Peyer's patch (tissue), 4 donors: ENCODE measurements at regions not wholly inside any gene's neighbourhood (a gene's known extent, or its start where the extent isn't known, plus 50 kb on each side); places are given as distances from the start of the nearest gene placed in this dataset.

Experiments used
- DNase-seq, 3 donors: peaks; one replicate each; pipeline ENCODE4 v3.0.0-alpha.2; 2017 to 2019
- H3K27ac ChIP-seq, 4 donors: fragments of 200-600 bp; sonication (generic); one replicate each; pipeline ENCODE4 v1.5.1; 2016 to 2019
- H3K27me3 ChIP-seq, 2 donors: fragments of 200-600 bp; sonication (generic); one replicate each; pipeline ENCODE4 v1.5.1; 2019
- H3K36me3 ChIP-seq, 3 donors: fragments of 200-600 bp; sonication (generic); one replicate each; pipeline ENCODE4 v1.5.1; 2016 to 2019
- H3K4me1 ChIP-seq, 4 donors: fragments of 200-600 bp; sonication (generic); one replicate each; pipeline ENCODE4 v1.5.1; 2016 to 2019
- H3K4me3 ChIP-seq, 4 donors: fragments of 200-600 bp; sonication (generic); 1 replicate in 3 of 4; 2 replicates in 1 of 4; pipeline ENCODE4 v1.5.1; 2016 to 2019; ENCODE audit warnings: mild to moderate bottlenecking in 1 of 4
- H3K9me3 ChIP-seq, 4 donors: fragments of 200-600 bp; sonication (generic); one replicate each; pipeline ENCODE4 v1.5.1; 2016 to 2019; ENCODE audit warnings: mild to moderate bottlenecking in 1 of 4
- CTCF ChIP-seq, 6 experiments: fragments of 450-650 bp in 4 of 6; fragments of 200-600 bp in 2 of 6; sonication (generic) in 1 of 6; IDR thresholded peaks; one replicate each; pipeline ENCODE4 v1.5.1; 2017 to 2019; ENCODE audit warnings: antibody characterized with exemption in 6 of 6, mild to moderate bottlenecking in 3 of 6, moderate library complexity in 1 of 6
- POLR2A ChIP-seq, 2 donors: fragments of 450-650 bp; IDR thresholded peaks; one replicate each; pipeline ENCODE4 v1.5.1; 2017; ENCODE audit warnings: antibody characterized with exemption in 2 of 2, mild to moderate bottlenecking in 2 of 2, moderate library complexity in 2 of 2

GRCh38 chr5:93247105-93247504 is 333.9 kb downstream of the NR2F1-AS1 start:
- Histone ChIP-seq H3K36me3 (no peaks in the 10 kb centered on the region), H3K4me3 (no peak overlapping the region), H3K27ac (no peak overlapping the region), H3K9me3 (no peaks in the 10 kb centered on the region), H3K4me1 (no peaks in the 10 kb centered on the region), H3K27me3 (no peaks in the 10 kb centered on the region)
- DNase-seq: no peak
- TF ChIP-seq POLR2A (IDR thresholded peaks at IDR 0.05) (no peak), CTCF (IDR thresholded peaks at IDR 0.05) (no peak)

GRCh38 chr5:93246090-93246855 is 334.7 kb downstream of the NR2F1-AS1 start:
- H3K4me1 ChIP-seq: no peaks in the 10 kb centered on the region
- H3K4me3 ChIP-seq: no peak overlapping the region
- peak overlapping the region in 2 of 4 donors; percentile 20 to 26 for H3K27ac ChIP-seq
- DNase-seq: no peak
- H3K36me3 ChIP-seq: no peaks in the 10 kb centered on the region
- TF ChIP-seq CTCF (IDR thresholded peaks at IDR 0.05) (no peak), POLR2A (IDR thresholded peaks at IDR 0.05) (no peak)
- H3K9me3 ChIP-seq: no peaks in the 10 kb centered on the region
- H3K27me3 ChIP-seq: no peaks in the 10 kb centered on the region

- no peaks in the 10 kb centered on the region for H3K27me3 ChIP-seq
- TF ChIP-seq CTCF (IDR thresholded peaks at IDR 0.05) (no peak), POLR2A (IDR thresholded peaks at IDR 0.05) (no peak)
- no peak overlapping the region for H3K4me3 ChIP-seq
- H3K36me3 ChIP-seq: no peaks in the 10 kb centered on the region
- no peaks in the 10 kb centered on the region for H3K9me3 ChIP-seq
- no peaks in the 10 kb centered on the region for H3K4me1 ChIP-seq
- peak overlapping the region in 1 of 4 donors; percentile 20 for H3K27ac ChIP-seq
- DNase-seq: no peak
These were observed 335.8 kb downstream of the NR2F1-AS1 start for GRCh38 chr5:93245226-93245625.

- Histone ChIP-seq H3K27ac (no peak overlapping the region), H3K4me3 (no peak overlapping the region), H3K27me3 (no peaks in the 10 kb centered on the region), H3K36me3 (no peaks in the 10 kb centered on the region), H3K9me3 (no peaks in the 10 kb centered on the region), H3K4me1 (no peaks in the 10 kb centered on the region)
- TF ChIP-seq CTCF (IDR thresholded peaks at IDR 0.05) (no peak), POLR2A (IDR thresholded peaks at IDR 0.05) (no peak)
- no peak for DNase-seq
These were observed 337.5 kb downstream of the NR2F1-AS1 start for GRCh38 chr5:93243481-93243880.

- no peaks in the 10 kb centered on the region for H3K27me3 ChIP-seq
- no peaks in the 10 kb centered on the region for H3K36me3 ChIP-seq
- TF ChIP-seq CTCF (IDR thresholded peaks at IDR 0.05): no peak
- no peak for TF ChIP-seq POLR2A (IDR thresholded peaks at IDR 0.05)
- DNase-seq: no peak
- no peaks in the 10 kb centered on the region for H3K4me1 ChIP-seq
- no peaks in the 10 kb centered on the region for H3K9me3 ChIP-seq
- no peak overlapping the region for H3K27ac ChIP-seq
- H3K4me3 ChIP-seq: no peak overlapping the region
These were observed 340.7 kb downstream of the NR2F1-AS1 start for GRCh38 chr5:93240228-93240834.
